H1 (cell line): ENCODE measurements at regions not wholly inside any gene's neighbourhood (a gene's known extent, or its start where the extent isn't known, plus 50 kb on each side); places are given as distances from the start of the nearest gene placed in this dataset.

ENCODE experiments used
- ATF3 ChIP-seq: IDR thresholded peaks from 2 replicates; pipeline ENCODE4 v1.6.1; 2011; ENCODE audit warnings: low read depth, mild to moderate bottlenecking, low read length; ENCODE audit not compliant: insufficient read depth
- HDAC2 ChIP-seq, 2 experiments: fragments of 300-600 bp in 1 of 2; sonication (generic) in 1 of 2; IDR thresholded peaks; 2 replicates each; pipeline ENCODE4 v1.6.1; 2011 to 2012; ENCODE audit warnings: low read depth in 2 of 2, low read length in 2 of 2, mild to moderate bottlenecking in 2 of 2, moderate library complexity in 2 of 2, borderline replicate concordance in 1 of 2, inconsistent platforms in 1 of 2
- HDAC6 ChIP-seq: IDR thresholded peaks from one replicate; pipeline ENCODE4 v1.7.1; 2012; ENCODE audit warnings: low read depth, mild to moderate bottlenecking, inconsistent platforms, low read length, moderate library complexity
- KDM4A ChIP-seq: IDR thresholded peaks from one replicate; pipeline ENCODE4 v1.7.1; 2012; ENCODE audit warnings: low read depth, mild to moderate bottlenecking, moderate library complexity, low read length, inconsistent platforms; ENCODE audit not compliant: severe bottlenecking
- MAX ChIP-seq: IDR thresholded peaks from 2 replicates; pipeline ENCODE4 v1.6.1; 2012; ENCODE audit warnings: inconsistent platforms
- NRF1 ChIP-seq: IDR thresholded peaks from 2 replicates; pipeline ENCODE4 v1.6.1; 2011; ENCODE audit warnings: mild to moderate bottlenecking, low read depth, low read length, improper control_type of control experiment
- RNF2 ChIP-seq: fragments of 200-900, 300-1000 bp; sonication (generic); IDR thresholded peaks from 2 replicates; pipeline ENCODE4 v1.7.1; 2016; ENCODE audit warnings: borderline replicate concordance, low read depth, mild to moderate bottlenecking, antibody characterized with exemption, low read length; ENCODE audit not compliant: poor library complexity, severe bottlenecking; ENCODE audit errors: missing control alignments
- SIX5 ChIP-seq: IDR thresholded peaks from 2 replicates; pipeline ENCODE4 v1.6.1; 2011; ENCODE audit warnings: mild to moderate bottlenecking, low read depth, low read length
- TAF1 ChIP-seq: IDR thresholded peaks from 2 replicates; pipeline ENCODE4 v1.6.1; 2011; ENCODE audit warnings: mild to moderate bottlenecking, low read depth, low read length

GRCh38 chr7:38020121-38020785 lies 99.8 kb downstream of the EPDR1 start (continued):
- TF ChIP-seq MAX, result no peak
- TF ChIP-seq NRF1, result no peak
- TF ChIP-seq HDAC6, result no peak
- no peak for TF ChIP-seq KDM4A
- TF ChIP-seq SIX5, result no peak
- no peak for TF ChIP-seq TAF1
- TF ChIP-seq HDAC2 (IDR thresholded peaks at IDR 0.05; ENCODE audit: borderline replicate concordance in 1 of 2, low read depth in 2 of 2, low read length in 2 of 2), result no peak
- TF ChIP-seq RNF2, result no peak
- TF ChIP-seq ATF3, result no peak
